ENCODE measurements at regions not wholly inside any gene's neighbourhood (a gene's known extent, or its start where the extent isn't known, plus 50 kb on each side); places are given as distances from the start of the nearest gene placed in this dataset.

GRCh38 chr14:65214741-65215140 is 112.4 kb upstream of the MAX start:
- intact Hi-C loops (cut with micrococcal nuclease) = no loop called here

GRCh38 chr14:65219353-65219752 is 117.0 kb upstream of the MAX start:
- intact Hi-C loops (cut with micrococcal nuclease) = no loop called here

- intact Hi-C loops (cut with micrococcal nuclease) = loop anchor here (1.0 to 2.0 kb wide), 2 partner anchors 16 to 190 kb away; partner anchors contain the start of gene FUT8
Measured at GRCh38 chr14:65222440-65222858, 120.1 kb upstream of the MAX start.

DNA sequence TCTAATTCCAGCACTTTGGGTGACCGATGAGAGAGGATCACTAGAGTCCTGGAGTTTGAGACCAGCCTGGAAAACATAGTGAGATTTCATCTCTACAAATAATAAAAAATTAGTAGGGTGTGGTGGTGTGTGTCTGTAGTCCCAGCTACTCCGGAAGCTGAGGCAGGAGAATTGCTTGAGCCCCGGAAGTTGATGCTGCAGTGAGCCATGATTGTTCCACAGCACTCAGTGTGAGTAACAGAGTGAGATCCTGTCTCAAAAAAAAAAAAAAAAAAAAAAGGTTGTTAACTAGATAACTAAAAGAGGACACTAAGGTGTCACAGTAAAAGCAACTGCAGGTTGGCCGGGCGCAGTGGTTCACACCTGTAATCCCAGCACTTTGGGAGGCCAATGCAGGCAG is 121.3 kb upstream of the MAX start:
- intact Hi-C loops (cut with micrococcal nuclease) = loop anchor here (2.0 kb wide), 1 partner anchor 17 kb away; no protein-coding TSS in a partner anchor

GRCh38 chr14:65224799-65225198 is 122.5 kb upstream of the MAX start:
- intact Hi-C loops (cut with micrococcal nuclease) = loop anchor here (5.0 kb wide), 1 partner anchor 733 kb away; no protein-coding TSS in a partner anchor

DNA sequence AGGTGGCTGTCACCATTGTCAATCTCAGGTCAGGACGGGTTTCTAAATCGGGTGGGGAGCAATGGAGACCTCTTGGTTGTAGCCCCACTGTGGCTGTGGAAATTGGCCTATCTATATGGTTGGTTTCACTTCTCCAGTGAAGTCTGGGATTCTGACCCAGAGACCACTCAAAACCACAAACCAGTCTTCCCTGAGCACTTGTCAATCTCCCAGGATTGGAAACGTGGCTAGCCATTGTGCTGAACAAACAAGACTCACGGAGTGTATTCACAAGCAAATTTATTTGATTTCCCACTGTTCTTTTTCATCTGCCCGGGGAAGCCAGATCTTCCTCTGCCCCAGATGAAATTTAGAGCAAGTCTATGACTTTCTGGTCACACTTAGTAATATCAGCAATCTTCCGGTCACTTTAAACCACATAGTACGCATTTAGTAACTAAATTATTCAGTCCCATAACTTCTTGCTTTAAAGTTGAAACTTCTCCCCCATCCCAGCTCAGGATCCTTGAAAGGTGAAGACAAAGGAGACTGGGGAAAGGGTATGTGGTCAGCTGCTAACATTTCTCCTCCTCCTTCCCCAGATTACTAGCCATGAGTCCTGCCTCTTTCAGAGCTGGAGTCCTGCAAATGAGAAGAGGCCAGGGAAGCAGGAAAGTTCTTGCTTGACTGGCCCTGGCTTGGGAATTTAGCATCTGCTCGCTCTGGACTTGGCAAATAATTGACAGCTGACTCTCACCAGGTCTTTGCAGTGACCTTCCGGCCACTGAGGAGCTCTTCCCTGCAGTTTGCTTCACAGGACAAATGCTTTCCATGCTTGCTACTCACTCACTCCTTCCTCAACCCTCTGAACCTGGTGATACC is 123.2 kb upstream of the MAX start:
- intact Hi-C loops (cut with micrococcal nuclease) = loop anchor here (5.0 kb wide), 1 partner anchor 732 kb away; no protein-coding TSS in a partner anchor

DNA sequence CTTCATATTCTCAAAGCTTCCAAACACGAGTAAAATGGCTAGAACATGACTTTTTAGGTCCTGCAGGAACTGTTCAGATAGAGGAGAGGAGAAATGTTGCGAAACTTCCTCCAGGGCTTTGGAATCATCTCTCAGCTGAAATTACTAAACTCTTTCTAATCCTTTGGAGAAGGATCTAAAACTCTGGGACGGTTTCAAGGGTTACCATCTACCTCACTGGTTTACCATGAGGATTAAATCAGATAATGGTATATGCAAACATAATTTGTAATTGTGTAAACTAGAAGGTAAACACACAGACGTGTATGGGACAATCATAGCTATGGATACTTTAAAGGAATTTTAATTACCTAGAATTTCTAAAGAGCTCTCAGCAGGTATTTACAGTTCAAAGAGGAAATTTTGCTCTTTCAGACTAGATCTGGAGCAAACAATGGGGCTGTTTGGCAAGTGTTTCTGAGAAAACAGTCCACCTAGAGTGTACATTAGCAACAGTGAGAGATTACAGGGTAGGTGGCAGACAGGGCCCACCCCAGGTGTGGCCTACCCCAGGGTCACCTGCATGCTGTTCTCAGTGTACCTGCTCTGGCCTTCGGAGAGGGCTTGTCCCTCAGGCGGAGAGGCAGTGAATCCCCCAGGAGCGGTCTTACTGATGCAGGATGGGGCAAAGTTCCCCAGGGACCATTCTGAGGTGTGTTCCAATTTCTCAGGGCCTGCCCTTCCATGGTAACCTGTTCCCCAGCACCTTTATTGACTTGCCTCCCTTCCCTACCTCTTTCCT is 124.7 kb upstream of the MAX start:
- intact Hi-C loops (cut with micrococcal nuclease) = loop anchor here (5.0 kb wide), 1 partner anchor 730 kb away; no protein-coding TSS in a partner anchor

- intact Hi-C loops (cut with micrococcal nuclease) = loop anchor here (5.0 kb wide), 1 partner anchor 729 kb away; no protein-coding TSS in a partner anchor
Measured at GRCh38 chr14:65228436-65228835, 126.1 kb upstream of the MAX start.

- intact Hi-C loops (cut with micrococcal nuclease) = loop anchor here (5.0 kb wide), 1 partner anchor 728 kb away; no protein-coding TSS in a partner anchor
Measured at GRCh38 chr14:65228956-65229747, 126.8 kb upstream of the MAX start.

- intact Hi-C loops (cut with micrococcal nuclease) = loop anchor here (5.0 kb wide), 1 partner anchor 727 kb away; no protein-coding TSS in a partner anchor
Measured at GRCh38 chr14:65229748-65230728, 127.7 kb upstream of the MAX start.

GRCh38 chr14:65231286-65231980 is 129.1 kb upstream of the MAX start:
- intact Hi-C loops (cut with micrococcal nuclease) = no loop called here

DNA sequence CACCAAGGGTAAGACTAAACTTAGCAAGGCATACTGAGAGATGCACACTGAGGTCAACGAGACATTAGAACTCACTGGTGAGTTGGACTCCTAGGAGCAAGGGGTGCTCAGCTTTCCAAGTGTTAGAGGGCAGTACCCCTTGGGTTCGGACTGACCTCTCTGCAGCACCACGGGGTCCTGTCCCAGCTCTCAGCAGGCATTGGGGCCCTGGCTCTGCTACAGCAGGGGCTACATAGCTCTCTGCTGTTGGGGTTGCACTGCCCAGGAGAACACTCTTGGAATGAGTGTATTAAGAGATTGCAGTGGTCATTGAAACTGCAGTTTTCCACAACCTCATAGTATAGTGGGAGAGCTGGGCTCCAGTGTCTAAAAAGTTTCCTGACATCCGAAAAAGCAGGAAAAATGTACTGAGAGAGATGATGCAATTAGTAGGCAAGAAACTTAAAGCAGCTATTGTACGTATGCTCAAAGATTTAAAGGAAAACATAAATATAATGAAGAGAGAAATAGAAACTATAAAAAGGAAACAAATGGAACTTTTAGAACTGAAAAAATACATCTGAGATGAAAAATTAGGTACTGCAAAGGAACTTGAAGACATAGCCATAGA is 132.5 kb upstream of the MAX start:
- intact Hi-C loops (cut with micrococcal nuclease) = no loop called here

DNA sequence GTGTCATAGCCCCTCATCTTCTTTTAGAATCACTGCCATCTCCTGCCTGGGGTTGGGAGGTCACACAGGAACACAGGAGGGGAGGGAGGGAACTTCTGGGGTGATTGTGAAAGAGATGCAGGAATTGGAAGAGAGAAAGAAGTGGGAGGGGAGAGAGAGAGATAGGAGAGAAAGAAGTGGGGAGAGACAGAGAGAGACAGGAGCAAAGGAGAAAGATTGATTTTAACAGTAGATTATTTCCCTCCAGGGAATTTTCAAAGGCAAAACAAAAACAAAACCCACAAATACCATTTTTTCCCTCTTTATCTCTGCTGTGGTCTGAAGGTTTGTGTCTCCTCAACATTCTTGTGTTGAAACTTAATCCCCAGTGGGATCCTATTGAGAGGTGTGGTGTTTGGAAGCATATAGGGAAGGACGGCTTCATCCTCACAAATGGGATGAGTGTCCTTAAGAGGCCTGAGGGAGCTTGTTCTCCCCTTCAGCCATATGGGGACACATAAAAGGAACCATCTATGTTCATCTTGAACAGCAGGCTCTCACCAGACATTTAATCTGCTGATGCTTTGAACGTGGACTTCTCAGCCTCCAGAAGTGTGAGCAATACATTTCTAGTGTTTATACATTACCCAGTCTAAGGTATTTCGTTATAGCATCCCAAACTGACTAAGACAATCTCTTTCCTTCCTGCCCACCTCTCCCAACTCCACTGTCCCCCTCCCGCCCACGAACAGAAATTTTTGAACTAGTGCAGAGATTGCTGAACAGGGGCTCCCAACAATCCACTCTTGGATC is 134.9 kb upstream of the MAX start:
- intact Hi-C loops (cut with micrococcal nuclease) = no loop called here

- intact Hi-C loops (cut with micrococcal nuclease) = no loop called here
Measured at GRCh38 chr14:65237941-65238340, 135.6 kb upstream of the MAX start.

DNA sequence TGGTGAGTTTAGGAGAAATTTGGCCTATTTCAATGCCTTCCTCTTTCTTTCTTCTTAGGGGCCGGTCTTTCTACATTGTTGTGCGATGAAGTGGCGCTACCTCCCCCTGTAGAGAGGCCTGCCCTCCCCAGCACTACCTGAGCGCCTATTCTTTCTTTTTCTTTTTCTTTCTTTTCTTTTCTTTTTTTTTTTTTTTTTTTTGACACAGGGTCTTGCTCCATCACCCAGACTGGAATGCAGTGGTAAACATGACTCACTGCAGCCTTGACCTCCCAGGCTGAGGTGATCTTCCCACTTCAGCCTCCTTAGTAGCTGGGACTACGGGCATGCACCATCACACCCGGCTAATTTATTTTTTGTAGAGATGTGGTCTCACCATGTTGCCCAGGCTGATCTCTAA is 136.1 kb upstream of the MAX start:
- intact Hi-C loops (cut with micrococcal nuclease) = no loop called here

DNA sequence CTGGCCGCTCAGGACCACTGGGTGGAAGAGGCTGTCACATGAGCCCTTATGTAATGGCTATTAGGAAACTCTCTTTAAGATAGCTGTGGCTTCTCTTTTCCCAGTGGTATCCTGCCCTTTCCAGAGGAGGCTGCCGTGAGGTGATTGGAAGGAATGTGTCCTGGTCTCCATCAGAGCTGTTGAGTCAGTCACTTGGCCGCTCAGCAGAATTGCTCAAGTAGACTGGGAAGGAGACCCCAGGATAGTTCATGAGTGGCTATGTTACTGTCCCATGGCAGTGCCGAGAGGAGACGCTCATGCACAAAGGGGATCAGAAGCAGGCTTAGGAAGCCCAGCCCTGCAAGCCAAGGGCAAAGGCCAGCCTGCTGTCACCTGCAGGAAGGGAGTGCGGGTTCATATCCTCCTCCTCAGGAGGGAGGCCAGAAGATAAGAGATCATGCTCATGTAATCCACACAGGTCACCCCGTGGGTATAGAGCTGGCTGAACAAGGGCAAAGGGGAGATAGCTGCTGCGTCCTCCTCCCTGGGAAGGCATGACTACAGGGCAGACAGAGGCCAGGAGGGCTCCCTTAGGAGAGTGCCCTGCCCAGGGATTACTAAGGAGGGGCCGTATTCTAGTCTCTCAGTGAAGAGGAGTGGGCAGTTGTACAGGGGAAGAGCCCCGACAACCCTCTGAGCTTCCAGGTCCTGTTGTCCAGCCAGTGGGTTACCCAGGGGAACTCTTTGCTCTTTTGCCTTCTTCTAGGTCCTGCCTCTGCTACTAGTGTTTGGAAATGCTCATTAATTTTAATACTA is 137.0 kb upstream of the MAX start:
- intact Hi-C loops (cut with micrococcal nuclease) = no loop called here

DNA sequence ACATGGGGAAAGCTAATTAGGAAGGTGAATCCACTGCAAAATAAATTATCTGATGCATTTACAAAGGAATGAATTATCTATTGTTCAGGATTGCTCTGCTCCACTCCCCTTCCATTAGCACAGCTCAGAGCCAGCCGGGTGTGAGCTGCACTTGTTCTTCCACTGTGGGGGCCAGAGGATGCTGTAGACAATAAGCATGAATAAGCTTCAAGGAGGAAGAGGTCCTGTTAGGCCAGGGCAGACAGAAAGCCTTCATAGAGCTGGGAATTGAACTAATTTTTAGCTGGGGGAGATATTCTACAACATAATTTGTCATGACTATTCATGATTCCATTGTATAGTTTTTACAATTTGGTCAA is 137.6 kb upstream of the MAX start:
- intact Hi-C loops (cut with micrococcal nuclease) = no loop called here
